Limb (tissue), 2 donors: ENCODE measurements at regions not wholly inside any gene's neighbourhood (a gene's known extent, or its start where the extent isn't known, plus 50 kb on each side); places are given as distances from the start of the nearest gene placed in this dataset.
"Not testable (repeated sequence)": the region's sequence is repeated elsewhere in the genome, so short reads cannot be mapped to it uniquely, and the experiment has no call there.

ENCODE experiments used
- DNase-seq, 2 donors: peaks; one replicate each; pipeline ENCODE4 v3.0.0-alpha.2; 2016; ENCODE audit errors: extremely low spot score in 2 of 2

DNA sequence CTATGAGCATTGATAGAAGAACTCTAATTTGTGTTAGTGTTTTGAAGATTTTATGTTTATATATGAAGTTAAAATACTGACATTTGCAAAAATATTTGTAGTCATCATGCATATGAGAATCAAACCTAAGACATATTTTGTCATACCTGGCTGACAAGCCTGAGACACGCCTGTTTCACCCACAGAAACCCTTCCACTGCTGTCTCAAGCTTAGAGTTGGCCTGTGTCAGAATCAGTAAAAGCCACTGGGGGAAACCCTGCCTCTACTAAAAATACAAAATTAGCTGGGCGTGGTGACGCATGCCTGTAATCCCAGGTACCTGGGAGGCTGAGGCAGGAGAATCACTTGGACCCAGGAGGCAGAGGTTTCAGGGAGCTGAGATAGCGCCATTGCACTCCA is 218.0 kb upstream of the C1QTNF3 start:
- not testable (repeated sequence) for DNase-seq

DNA sequence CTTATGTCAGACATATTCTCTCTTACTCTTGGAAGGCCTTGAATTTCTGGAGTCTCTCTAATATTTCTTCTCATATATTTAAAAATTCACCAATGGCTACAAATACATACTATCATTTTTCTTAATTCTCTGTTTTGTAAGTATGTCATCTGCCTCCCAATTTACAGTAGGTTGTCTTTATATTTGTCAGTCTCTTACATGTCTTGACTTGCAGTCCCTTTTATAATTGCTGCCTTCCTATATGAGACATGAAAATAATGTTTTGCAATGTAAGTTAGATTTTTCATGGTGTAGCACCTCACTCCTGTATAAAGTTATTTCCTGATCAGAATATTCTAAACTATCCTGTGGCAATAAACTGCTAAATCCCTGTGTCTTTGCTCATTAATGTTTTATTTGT is 223.1 kb upstream of the C1QTNF3 start:
- not testable (repeated sequence) for DNase-seq

DNA sequence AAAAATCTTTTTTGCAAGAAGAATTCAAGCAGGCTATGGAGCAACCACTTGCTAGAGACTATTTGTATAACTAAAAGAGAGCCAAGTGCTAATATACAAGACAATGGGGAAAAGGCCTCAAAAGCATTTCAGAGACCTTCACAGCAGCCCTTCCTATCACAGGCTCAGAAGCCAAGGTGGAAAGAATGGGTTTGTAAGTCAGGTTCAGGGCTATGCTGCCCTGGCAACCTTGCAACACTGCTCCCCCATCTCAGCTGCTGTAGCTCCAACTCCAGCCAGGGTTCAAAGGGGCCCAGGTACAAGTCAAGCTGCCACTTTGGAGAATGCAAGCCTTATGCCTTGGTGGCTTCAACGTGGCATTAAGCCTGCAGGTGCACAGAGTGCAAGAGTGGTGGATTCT is 253.7 kb upstream of the C1QTNF3 start:
- DNase-seq = not testable (repeated sequence)

DNA sequence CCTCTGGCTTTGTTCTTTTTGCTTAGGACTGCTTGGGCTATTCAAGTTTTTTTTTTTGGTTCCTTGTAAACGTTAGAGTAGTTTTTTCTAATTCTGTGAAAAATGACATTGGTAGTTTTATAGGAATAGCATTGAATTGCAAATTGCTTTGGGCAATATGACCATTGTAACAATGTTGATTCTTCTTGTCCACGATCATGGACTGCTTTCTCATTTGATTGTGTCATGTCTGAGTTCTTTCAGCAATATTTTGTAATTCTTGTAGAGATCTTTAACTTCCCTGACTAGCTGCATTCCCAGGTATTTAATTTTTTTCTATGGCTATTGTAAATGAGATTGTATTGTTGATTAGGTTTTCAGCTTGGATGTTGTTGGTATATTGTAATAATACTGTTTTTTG is 286.2 kb upstream of the C1QTNF3 start:
- DNase-seq = not testable (repeated sequence)

DNA sequence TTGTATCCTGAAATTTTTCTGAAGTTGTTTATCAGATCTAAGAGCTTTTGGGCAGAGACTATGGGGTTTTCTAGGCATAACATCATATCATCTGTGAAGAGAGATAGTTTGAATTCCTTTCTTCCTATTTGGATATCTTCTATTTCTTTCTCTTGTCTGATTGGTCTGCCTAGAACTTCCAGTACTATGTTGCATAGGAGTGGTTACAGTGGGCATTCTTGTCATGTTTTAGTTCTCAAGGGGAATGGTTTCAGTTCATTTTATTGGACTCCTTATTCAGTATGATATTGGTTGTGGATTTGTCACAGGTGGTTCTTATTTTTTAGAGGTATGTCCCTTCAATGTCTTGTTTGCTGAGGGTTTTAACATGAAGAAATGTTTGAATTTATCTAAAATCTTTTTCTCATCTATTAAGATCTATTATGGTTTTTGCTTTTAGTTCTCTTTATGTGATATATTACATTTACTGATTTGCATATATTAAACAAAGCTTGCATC is 286.6 kb upstream of the C1QTNF3 start:
- not testable (repeated sequence) for DNase-seq

DNA sequence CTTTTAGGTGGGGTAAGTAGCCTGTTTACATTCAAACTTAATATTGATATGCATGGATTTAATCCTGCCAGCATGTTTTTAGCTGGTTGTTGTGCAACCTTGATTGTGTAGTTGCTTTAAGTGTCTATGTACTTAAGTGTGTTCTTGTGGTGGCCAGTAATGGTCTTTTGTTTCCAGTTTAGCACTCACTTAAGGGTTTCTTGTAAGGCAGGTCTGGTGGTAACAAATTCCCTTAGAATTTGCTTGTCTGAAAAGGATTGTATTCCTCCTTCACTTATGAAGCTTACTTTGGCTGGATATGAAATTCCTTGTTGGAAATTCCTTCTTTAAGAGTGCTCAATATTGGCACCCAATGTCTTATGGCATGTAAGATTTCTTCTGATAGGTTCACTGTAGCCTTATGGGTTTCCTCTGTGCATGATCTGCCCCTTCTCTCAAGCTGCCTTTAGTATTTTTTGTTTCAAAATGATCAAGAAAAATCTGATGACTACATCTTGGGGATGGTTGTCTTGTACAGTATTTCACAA is 289.0 kb upstream of the C1QTNF3 start:
- DNase-seq = not testable (repeated sequence)

DNA sequence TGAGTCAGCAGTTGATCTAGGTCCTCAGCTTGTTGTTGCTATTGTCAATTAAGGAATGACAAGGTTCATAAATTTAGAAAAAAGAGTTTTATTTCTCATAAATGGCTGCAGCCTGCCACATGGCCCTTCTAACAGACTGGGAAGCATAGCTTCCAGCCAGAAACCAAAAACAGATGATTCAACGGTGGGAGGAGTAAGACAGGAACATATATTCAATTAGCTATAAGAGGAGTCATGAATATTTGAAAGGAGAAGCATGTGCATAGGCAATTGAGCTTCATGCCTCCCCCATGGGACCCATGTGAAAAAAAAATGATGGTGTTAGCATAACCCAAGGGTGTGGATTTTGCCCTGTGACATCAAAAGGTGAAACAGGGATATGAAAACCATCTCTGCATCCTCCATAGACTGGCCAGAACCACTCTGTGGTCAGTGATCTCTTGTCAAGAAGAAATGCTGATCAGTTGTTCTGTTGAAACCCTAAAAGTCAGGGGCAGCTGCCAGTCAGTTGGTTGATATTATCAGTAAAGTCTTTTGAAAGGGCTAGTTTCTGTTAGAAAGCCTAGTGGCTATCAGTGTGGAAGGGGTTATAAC is 296.5 kb upstream of the C1QTNF3 start:
- not testable (repeated sequence) for DNase-seq

DNA sequence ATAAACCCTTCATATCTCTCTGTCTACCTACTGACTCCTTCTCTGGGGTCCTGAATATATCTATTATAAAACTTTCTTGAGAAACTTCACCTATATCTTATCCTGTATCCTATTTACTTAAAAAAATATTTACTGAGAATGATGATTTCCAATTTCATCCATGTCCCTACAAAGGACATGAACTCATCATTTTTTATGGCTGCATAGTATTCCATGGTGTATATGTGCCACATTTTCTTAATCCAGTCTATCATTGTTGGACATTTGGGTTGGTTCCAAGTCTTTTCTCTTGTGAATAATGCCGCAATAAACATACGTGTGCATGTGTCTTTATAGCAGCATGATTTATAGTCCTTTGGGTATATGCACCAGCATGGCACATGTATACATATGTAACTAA is 301.7 kb upstream of the RAI14 start:
- not testable (repeated sequence) for DNase-seq

DNA sequence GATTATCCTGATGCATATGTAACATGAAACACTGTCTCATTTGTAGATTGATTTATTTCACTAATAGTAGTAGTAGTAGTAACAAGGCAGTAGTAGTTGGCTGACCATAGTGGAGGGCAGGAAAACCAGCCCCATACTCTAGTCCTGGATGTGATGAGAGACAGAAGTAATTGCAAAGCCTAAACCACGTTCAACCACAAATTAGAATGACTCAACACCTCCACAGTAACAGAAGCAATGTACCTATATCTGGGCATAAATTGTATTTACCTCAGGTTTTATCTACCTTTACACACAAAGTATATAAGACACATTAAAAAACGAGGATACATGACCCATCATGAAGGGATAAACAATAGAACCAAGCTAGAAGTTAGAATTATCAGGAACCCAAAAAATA is 284.7 kb upstream of the RAI14 start:
- DNase-seq = not testable (repeated sequence)

DNA sequence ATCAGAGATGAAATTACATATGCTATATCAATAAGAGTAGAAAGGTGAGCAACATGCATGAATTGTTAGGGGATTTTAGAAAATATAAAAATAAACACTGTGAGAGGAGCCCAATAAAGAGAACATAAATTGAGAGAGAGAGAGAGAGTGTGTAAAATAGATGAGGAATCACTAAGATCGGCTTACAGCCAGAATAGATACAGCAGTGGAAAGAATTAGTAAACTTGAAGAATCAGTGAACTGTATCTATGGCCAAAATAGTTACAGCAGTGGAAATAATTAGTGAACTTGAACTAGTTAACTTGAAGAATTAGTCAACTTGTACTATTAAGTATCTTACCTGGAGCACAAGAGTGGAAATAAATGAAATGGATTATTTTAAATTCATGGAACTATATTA is 284.3 kb upstream of the RAI14 start:
- not testable (repeated sequence) for DNase-seq

DNA sequence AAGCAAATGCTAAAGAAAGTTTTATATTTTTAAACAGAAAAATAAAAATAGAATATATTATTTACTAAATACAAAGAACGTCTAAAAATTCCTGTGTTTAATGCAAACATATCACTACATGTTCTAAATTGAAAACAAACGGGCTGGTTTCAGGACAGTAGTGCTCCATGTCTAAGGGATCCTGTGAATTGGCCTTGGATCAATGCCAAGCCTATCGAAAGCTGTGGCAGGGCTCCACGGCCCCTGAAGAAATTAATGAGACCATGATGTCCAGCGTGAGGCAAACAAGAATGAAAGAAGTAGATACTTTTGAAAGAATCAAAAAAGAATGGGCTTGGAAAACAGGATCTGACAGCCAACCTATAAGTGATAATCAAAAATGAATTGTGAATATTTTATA is 283.4 kb upstream of the RAI14 start:
- DNase-seq = not testable (repeated sequence)

DNA sequence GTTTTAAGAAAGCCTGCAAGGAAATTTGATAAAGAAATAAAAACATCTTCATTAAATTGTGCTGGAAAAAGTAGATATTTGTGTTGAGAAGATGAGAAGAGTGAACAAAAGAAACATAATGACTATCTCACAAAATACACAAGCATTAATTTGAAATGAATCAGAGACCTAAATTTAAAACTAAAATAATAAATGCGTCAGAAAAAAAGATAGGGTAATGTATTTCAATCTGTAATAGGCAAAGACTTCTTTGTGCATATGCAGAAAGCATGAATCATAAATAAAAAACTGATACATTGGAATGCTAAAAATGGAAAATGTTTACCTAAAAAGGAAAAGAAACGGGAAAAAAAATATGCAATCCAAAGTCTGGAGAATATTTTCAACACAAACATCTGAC is 278.5 kb upstream of the RAI14 start:
- DNase-seq = not testable (repeated sequence)

DNA sequence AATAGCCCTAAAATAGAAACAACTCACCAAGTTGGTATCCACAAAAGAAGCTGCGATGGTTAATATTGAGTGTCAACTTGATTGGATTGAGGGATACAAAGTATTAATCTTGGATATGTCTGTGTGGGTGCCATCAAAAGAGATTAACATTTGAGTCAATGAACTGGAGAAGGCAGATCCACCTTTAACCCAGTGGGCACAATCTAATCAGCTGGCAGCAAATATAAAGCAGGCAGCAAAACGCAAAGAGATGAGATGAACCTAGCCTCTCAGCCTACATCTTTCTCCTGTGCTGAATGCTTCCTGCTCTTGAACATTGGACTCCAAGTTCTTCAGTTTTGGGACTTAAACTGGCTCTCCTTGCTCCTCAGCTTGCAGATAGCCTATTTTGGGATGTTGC is 277.6 kb upstream of the RAI14 start:
- DNase-seq = not testable (repeated sequence)

DNA sequence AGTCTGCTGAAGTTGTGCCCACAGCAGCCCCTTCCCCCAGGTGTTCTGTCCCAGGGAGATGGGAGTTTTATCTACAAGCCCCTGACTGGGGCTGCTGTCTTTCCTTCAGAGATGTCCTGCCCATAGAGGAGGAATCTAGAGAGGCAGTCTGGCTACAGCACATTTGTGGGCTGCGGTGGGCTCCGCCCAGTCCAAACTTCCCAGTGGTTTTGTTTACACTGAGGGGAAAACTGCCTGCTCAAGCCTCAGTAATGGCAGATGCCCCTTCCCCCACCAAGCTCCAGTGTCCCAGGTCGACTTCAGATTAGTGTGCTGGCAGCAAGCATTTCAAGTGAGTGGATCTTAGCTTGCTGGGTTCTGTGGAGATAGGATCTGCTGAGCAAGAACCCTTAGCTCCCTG is 267.4 kb upstream of the RAI14 start:
- not testable (repeated sequence) for DNase-seq

DNA sequence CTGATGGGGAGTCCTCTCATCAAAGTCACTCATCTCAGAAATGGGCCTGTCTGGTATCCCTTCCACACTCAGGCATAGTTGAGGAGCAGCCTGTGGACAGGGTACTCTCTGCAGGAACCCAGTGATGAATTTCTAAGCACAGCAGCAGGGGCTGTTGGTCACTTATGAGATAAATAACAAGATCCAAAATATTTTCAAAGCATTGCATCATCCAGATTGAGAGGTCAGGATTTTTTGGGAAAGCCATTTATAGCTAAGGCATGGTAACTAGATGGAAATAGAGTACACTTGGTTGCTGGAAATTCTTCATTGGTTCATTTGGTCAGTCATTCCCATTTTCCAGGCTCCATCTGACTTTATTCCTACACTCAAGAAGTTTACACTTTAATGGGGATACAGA is 246.8 kb upstream of the RAI14 start:
- DNase-seq = no peak

DNA sequence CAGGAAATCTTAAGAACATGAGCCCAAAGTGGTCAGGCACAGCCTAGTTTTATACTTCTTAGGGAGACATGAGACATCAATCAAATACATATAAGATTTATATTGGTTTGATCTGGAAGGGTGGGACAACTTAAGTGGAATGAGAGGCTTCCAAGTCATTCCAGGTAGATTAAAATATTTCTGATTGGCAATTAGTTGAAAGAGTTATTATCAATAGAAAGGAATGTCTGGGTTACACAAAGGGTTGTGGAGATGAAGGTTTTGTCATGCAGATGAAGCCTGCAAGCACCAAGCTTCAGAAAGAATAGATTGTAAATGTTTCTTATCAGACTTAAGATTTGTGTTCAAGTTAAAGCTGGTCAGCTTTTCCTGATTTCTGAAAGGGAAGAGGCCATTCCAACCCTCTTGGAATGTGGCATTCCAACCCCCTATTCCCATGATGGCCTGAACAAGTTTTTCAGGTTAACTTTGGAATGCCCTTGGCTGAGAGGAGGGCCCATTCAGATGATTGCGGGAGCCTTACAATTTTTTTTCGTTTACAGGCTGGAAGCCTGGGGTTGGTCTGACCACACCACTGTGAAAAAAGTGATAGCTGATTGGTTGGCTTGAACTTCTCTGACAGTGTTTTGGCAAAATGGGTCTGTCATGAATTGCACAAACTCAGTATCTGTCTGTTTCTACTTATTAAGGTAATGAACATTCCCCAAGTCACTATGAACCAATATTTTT is 245.6 kb upstream of the RAI14 start:
- DNase-seq = no peak

DNA sequence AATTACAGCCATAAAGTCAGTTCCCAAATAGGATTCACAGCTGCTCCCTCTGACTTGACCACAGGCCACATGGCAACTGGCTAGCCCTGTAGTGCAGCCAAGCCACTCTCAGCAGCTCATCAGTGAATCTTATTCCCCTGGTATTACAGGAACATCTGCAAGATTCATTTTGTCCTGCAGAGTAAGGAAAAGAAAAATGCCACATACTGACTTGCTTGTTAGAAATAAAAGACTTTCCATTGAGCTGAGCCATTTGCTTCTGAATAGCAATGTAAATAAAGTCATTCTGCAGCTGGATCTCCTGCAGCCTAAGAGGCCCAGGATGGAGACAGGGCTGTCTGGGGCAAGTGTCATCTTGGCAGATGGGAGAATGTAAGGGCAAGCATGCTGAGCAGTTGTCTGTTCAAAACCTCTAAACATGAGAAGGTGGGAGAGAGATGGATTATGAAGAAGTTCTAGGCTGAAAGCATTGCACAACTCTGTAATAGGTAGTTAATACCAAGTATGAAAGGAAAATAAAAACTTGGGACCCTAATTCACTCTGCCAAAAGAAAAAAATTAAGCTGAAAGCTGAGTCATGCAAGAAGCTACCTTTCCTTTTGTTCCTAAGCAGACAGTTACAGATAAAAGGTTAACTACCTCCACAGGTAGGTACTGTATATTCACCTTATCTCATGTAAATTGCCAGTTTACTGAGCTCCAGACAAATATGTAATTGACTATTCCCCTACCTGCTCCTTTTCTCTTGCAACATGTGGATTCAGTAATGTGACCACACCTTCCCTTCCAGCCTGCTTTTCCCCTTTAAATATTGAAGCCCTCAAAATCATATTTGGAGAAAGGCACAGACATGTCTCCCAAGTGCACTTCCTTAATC is 244.4 kb upstream of the RAI14 start:
- peak; percentile 39 to 48 for DNase-seq

DNA sequence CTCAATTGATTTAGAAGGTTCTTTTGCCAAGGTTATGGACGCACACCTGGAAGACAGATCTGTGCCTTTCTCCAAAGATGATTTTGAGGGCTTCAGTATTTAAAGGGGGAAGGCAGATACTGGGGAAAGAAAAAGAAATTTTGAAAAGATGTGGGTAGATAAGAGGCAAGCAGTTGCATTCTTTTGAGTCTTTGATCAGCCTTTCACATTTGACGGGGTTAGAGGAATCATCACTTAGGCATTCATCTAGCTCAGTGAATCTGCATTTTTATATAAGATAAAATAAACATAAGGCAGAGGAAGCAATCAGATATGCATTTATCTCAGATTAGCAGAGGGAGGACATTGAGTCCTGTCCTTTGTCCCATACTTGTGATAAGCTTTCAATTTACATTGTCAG is 243.4 kb upstream of the RAI14 start:
- no peak for DNase-seq

DNA sequence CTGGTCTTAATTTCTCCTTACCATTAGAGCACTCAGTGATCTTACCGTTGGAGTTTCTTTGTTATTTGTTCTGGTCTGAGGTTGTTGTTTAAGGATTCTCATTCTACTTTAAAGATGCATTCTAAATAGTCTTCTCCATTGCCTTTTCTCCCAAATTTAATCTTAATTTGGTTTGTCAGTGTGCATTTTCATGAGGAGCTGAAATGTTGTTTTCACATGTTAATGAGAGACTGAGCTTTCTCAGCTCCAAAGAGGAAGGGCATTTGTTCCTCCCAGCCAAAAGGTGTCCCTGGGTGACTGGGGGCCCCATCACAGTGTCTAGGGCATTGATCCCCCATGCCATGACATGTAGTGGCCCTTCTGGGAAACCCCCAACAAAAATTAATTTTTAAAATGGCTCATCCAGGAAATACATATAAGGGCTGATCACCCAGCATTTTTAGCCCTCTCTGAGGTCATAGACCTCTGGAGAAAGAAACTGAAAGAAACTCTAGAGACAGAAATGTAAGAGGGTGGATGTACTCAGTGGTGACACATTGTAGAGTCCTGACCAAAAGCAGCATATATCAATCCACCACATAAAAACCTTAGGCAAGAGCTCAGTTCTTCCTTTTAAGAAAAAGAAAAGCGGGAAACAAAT is 240.4 kb upstream of the RAI14 start:
- no peak for DNase-seq

DNA sequence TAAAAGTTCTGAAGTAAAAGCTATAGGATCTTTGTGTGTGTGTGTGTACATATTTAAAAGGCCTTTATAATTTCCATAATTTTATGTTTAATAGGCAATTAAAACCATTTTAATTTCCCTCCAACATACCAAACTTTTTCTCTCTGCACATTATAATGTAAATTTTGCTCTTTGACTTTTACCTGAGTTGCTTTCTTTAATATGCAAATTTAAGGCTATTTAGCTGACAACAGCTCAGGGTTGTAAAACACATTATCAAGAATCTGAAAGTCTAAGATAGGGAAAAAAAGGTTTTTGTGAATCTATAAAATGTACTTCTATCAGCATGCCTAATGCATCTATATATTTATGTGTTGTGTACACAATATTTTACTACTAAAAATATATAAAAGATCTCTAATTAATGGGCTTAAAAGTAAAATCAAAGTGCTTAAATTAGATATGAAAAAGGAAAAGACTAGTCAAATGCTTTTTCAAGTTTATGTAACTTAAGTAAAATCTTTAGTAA is 239.6 kb upstream of the RAI14 start:
- DNase-seq = no peak

DNA sequence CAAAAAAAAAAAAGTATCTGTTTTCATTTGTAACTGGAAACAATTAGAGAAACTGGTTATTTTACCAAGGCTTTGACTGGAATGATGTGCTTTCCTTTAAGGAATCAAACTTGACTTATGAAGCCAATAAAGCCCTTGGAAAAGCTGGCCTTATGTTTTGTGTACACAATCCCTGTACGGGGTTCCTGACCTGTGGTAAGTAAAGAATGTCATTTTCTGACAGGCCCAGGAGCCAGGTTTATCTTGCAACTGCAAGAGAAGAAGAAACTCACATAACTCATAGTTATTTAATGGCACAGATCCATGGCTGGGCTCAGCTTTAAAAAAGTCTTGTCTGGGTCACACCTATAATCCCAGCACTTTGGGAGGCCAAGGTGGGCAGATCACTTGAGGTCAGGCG is 235.9 kb upstream of the RAI14 start:
- DNase-seq = not testable (repeated sequence)
